Hepatic stellate cell (primary cell): ENCODE measurements at regions not wholly inside any gene's neighbourhood (a gene's known extent, or its start where the extent isn't known, plus 50 kb on each side); places are given as distances from the start of the nearest gene placed in this dataset.
"Not testable (repeated sequence)": the region's sequence is repeated elsewhere in the genome, so short reads cannot be mapped to it uniquely, and the experiment has no call there.

Experiments used
- DNase-seq: peaks from one replicate; pipeline ENCODE4 v3.0.0; 2011; ENCODE audit warnings: low spot score

- DNase-seq: no peak
These were observed 419.4 kb downstream of the ISL1 start for GRCh38 chr5:51802551-51803184.

GRCh38 chr5:51806677-51807076, 423.4 kb downstream of the ISL1 start:
- DNase-seq: no peak

GRCh38 chr5:51810592-51810991, 427.3 kb downstream of the ISL1 start:
- no peak for DNase-seq

- DNase-seq: no peak
These were observed 428.7 kb downstream of the ISL1 start for GRCh38 chr5:51811883-51812471.

GRCh38 chr5:51814817-51815216, 431.6 kb downstream of the ISL1 start:
- DNase-seq: not testable (repeated sequence)

- no peak for DNase-seq
These were observed 433.2 kb downstream of the ISL1 start for GRCh38 chr5:51816427-51816826.

GRCh38 chr5:51821697-51822096, 438.4 kb downstream of the ISL1 start:
- no peak for DNase-seq

GRCh38 chr5:51829230-51829629, 446.0 kb downstream of the ISL1 start:
- DNase-seq: no peak

GRCh38 chr5:51829691-51830090, 446.4 kb downstream of the ISL1 start:
- no peak for DNase-seq

- no peak for DNase-seq
These were observed 449.8 kb downstream of the ISL1 start for GRCh38 chr5:51832934-51833470.

- no peak for DNase-seq
These were observed 455.2 kb downstream of the ISL1 start for GRCh38 chr5:51838459-51838858.

GRCh38 chr5:51843893-51844292, 460.6 kb downstream of the ISL1 start:
- no peak for DNase-seq

GRCh38 chr5:51846015-51846414, 462.8 kb downstream of the ISL1 start:
- DNase-seq: no peak

- DNase-seq: no peak
These were observed 476.4 kb downstream of the ISL1 start for GRCh38 chr5:51859624-51860023.

- no peak for DNase-seq
These were observed 477.3 kb downstream of the ISL1 start for GRCh38 chr5:51860532-51861018.

- no peak for DNase-seq
These were observed 488.9 kb downstream of the ISL1 start for GRCh38 chr5:51872144-51872543.

GRCh38 chr5:51881901-51882300, 498.7 kb downstream of the ISL1 start:
- DNase-seq: no peak

- DNase-seq: no peak
These were observed 499.4 kb downstream of the ISL1 start for GRCh38 chr5:51882647-51883046.

- no peak for DNase-seq
These were observed 506.5 kb downstream of the ISL1 start for GRCh38 chr5:51889703-51890102.

GRCh38 chr5:51890435-51891116, 507.3 kb downstream of the ISL1 start:
- no peak for DNase-seq

- DNase-seq: no peak
These were observed 509.4 kb downstream of the ISL1 start for GRCh38 chr5:51892680-51893079.

GRCh38 chr5:51895834-51896233, 512.6 kb downstream of the ISL1 start:
- no peak for DNase-seq

GRCh38 chr5:51902512-51902911, 519.3 kb downstream of the ISL1 start:
- DNase-seq: no peak
